GM19463 (cell line): ENCODE measurements at regions not wholly inside any gene's neighbourhood (a gene's known extent, or its start where the extent isn't known, plus 50 kb on each side); places are given as distances from the start of the nearest gene placed in this dataset.

Experiments used
- ATAC-seq: cut with Tn5 transposase; IDR thresholded peaks from one replicate; pipeline ENCODE4 v1.9.1; 2021; ENCODE audit warnings: mild to moderate bottlenecking, moderate library complexity; ENCODE audit not compliant: unreplicated experiment

- no peak for ATAC-seq
Observed at GRCh38 chr12:39048395-39048794, 143.0 kb upstream of the CPNE8 start.

GRCh38 chr12:39047539-39048262, 142.3 kb upstream of the CPNE8 start:
- no peak for ATAC-seq

GRCh38 chr12:39044754-39045153, 139.4 kb upstream of the CPNE8 start:
- no peak for ATAC-seq

- ATAC-seq: no peak
Observed at GRCh38 chr12:39043424-39043822, 138.0 kb upstream of the CPNE8 start.

- no peak for ATAC-seq
Observed at GRCh38 chr12:39040275-39040674, 134.9 kb upstream of the CPNE8 start.

- no peak for ATAC-seq
Observed at GRCh38 chr12:39037115-39037514, 131.7 kb upstream of the CPNE8 start.

- no peak for ATAC-seq
Observed at GRCh38 chr12:39036105-39036504, 130.7 kb upstream of the CPNE8 start.

- ATAC-seq: no peak
Observed at GRCh38 chr12:39033782-39034181, 128.4 kb upstream of the CPNE8 start.

- no peak for ATAC-seq
Observed at GRCh38 chr12:39032448-39032847, 127.1 kb upstream of the CPNE8 start.

- no peak for ATAC-seq
Observed at GRCh38 chr12:39032034-39032433, 126.6 kb upstream of the CPNE8 start.

GRCh38 chr12:39028382-39028781, 123.0 kb upstream of the CPNE8 start:
- ATAC-seq: no peak

GRCh38 chr12:39012870-39013269, 107.5 kb upstream of the CPNE8 start:
- ATAC-seq: no peak

- ATAC-seq: no peak
Observed at GRCh38 chr12:39011166-39011565, 105.8 kb upstream of the CPNE8 start.

GRCh38 chr12:39010406-39010805, 105.0 kb upstream of the CPNE8 start:
- ATAC-seq: no peak

- no peak for ATAC-seq
Observed at GRCh38 chr12:39007619-39008018, 102.2 kb upstream of the CPNE8 start.

GRCh38 chr12:39006286-39006685, 100.9 kb upstream of the CPNE8 start:
- ATAC-seq: no peak

GRCh38 chr12:39005671-39006070, 100.3 kb upstream of the CPNE8 start:
- ATAC-seq: no peak

- no peak for ATAC-seq
Observed at GRCh38 chr12:39003541-39004155, 98.3 kb upstream of the CPNE8 start.

GRCh38 chr12:39000370-39000769, 95.0 kb upstream of the CPNE8 start:
- no peak for ATAC-seq

GRCh38 chr12:38998887-38999482, 93.6 kb upstream of the CPNE8 start:
- ATAC-seq: no peak

- ATAC-seq: no peak
Observed at GRCh38 chr12:38995249-38995648, 89.9 kb upstream of the CPNE8 start.

GRCh38 chr12:38985961-38986360, 80.6 kb upstream of the CPNE8 start:
- no peak for ATAC-seq
